ENCODE measurements at regions not wholly inside any gene's neighbourhood (a gene's known extent, or its start where the extent isn't known, plus 50 kb on each side); places are given as distances from the start of the nearest gene placed in this dataset.

GRCh38 chr5:158373608-158374395 is 514.9 kb upstream of the CLINT1 start:
- Histone ChIP-seq H3K4me3 (ENCODE audit: extremely low read depth, insufficient read depth, low read length, poor library complexity, severe bottlenecking) (no peak overlapping the region), H3K9me3 (ENCODE audit: control insufficient read depth, low read length) (no peaks in the 10 kb centered on the region), H3K4me1 (ENCODE audit: control insufficient read depth, insufficient read depth, low read length, poor library complexity, severe bottlenecking) (no peaks in the 10 kb centered on the region), H3K36me3 (ENCODE audit: control insufficient read depth, insufficient read depth, low read length) (no peaks in the 10 kb centered on the region), H3K27ac (ENCODE audit: low read depth, low read length, severe bottlenecking) (no peak overlapping the region)
- WGBS, 2 experiments (ENCODE audit: insufficient coverage in 2 of 2) = 92 to 94% methylated on average over 3 to 4 of the region's 6 CpGs

GRCh38 chr5:158369241-158369640 is 510.3 kb upstream of the CLINT1 start:
- WGBS, 2 experiments (ENCODE audit: insufficient coverage in 2 of 2) = 94% methylated on average over 3 of the region's 4 CpGs; no CpG with 5 or more reads in 1 of the 2 experiments
- no peaks in the 10 kb centered on the region for H3K36me3 ChIP-seq (ENCODE audit: control insufficient read depth, insufficient read depth, low read length)
- no peak overlapping the region for H3K4me3 ChIP-seq (ENCODE audit: extremely low read depth, insufficient read depth, low read length, poor library complexity, severe bottlenecking)
- no peaks in the 10 kb centered on the region for H3K9me3 ChIP-seq (ENCODE audit: control insufficient read depth, low read length)
- H3K27ac ChIP-seq (ENCODE audit: low read depth, low read length, severe bottlenecking) = no peak overlapping the region
- no peaks in the 10 kb centered on the region for H3K4me1 ChIP-seq (ENCODE audit: control insufficient read depth, insufficient read depth, low read length, poor library complexity, severe bottlenecking)

- Histone ChIP-seq H3K4me1 (ENCODE audit: control insufficient read depth, insufficient read depth, low read length, poor library complexity, severe bottlenecking) (no peaks in the 10 kb centered on the region), H3K4me3 (ENCODE audit: extremely low read depth, insufficient read depth, low read length, poor library complexity, severe bottlenecking) (no peak overlapping the region), H3K9me3 (ENCODE audit: control insufficient read depth, low read length) (no peaks in the 10 kb centered on the region), H3K36me3 (ENCODE audit: control insufficient read depth, insufficient read depth, low read length) (no peaks in the 10 kb centered on the region), H3K27ac (ENCODE audit: low read depth, low read length, severe bottlenecking) (no peak overlapping the region)
- WGBS, 2 experiments (ENCODE audit: insufficient coverage in 2 of 2) = 100% methylated on average over 1 of the region's 4 CpGs; no CpG with 5 or more reads in 1 of the 2 experiments
Measured at GRCh38 chr5:158368686-158369085, 509.7 kb upstream of the CLINT1 start.

GRCh38 chr5:158364367-158364766 is 505.4 kb upstream of the CLINT1 start:
- no peaks in the 10 kb centered on the region for H3K9me3 ChIP-seq (ENCODE audit: control insufficient read depth, low read length)
- 44 to 63% methylated on average over 2 of the region's 4 CpGs for WGBS, 2 experiments (ENCODE audit: insufficient coverage in 2 of 2)
- no peaks in the 10 kb centered on the region for H3K36me3 ChIP-seq (ENCODE audit: control insufficient read depth, insufficient read depth, low read length)
- no peak overlapping the region for H3K4me3 ChIP-seq (ENCODE audit: extremely low read depth, insufficient read depth, low read length, poor library complexity, severe bottlenecking)
- no peaks in the 10 kb centered on the region for H3K4me1 ChIP-seq (ENCODE audit: control insufficient read depth, insufficient read depth, low read length, poor library complexity, severe bottlenecking)
- H3K27ac ChIP-seq (ENCODE audit: low read depth, low read length, severe bottlenecking) = peak overlapping the region; percentile 20

GRCh38 chr5:158354958-158355357 is 496.0 kb upstream of the CLINT1 start:
- Histone ChIP-seq H3K36me3 (ENCODE audit: control insufficient read depth, insufficient read depth, low read length) (no peaks in the 10 kb centered on the region), H3K4me3 (ENCODE audit: extremely low read depth, insufficient read depth, low read length, poor library complexity, severe bottlenecking) (no peak overlapping the region), H3K4me1 (ENCODE audit: control insufficient read depth, insufficient read depth, low read length, poor library complexity, severe bottlenecking) (no peaks in the 10 kb centered on the region), H3K9me3 (ENCODE audit: control insufficient read depth, low read length) (no peaks in the 10 kb centered on the region), H3K27ac (ENCODE audit: low read depth, low read length, severe bottlenecking) (no peak overlapping the region)

- Histone ChIP-seq H3K9me3 (ENCODE audit: control insufficient read depth, low read length) (no peaks in the 10 kb centered on the region), H3K4me1 (ENCODE audit: control insufficient read depth, insufficient read depth, low read length, poor library complexity, severe bottlenecking) (no peaks in the 10 kb centered on the region), H3K4me3 (ENCODE audit: extremely low read depth, insufficient read depth, low read length, poor library complexity, severe bottlenecking) (no peak overlapping the region), H3K27ac (ENCODE audit: low read depth, low read length, severe bottlenecking) (no peak overlapping the region), H3K36me3 (ENCODE audit: control insufficient read depth, insufficient read depth, low read length) (no peaks in the 10 kb centered on the region)
- 92 to 95% methylated on average over 4 to 6 of the region's 6 CpGs for WGBS, 2 experiments (ENCODE audit: insufficient coverage in 2 of 2)
Measured at GRCh38 chr5:158351485-158352125, 492.7 kb upstream of the CLINT1 start.

- 92 to 98% methylated on average over 4 of the region's 6 CpGs for WGBS, 2 experiments (ENCODE audit: insufficient coverage in 2 of 2)
- Histone ChIP-seq H3K4me3 (ENCODE audit: extremely low read depth, insufficient read depth, low read length, poor library complexity, severe bottlenecking) (no peak overlapping the region), H3K27ac (ENCODE audit: low read depth, low read length, severe bottlenecking) (no peak overlapping the region), H3K9me3 (ENCODE audit: control insufficient read depth, low read length) (no peaks in the 10 kb centered on the region), H3K4me1 (ENCODE audit: control insufficient read depth, insufficient read depth, low read length, poor library complexity, severe bottlenecking) (no peaks in the 10 kb centered on the region), H3K36me3 (ENCODE audit: control insufficient read depth, insufficient read depth, low read length) (no peaks in the 10 kb centered on the region)
Measured at GRCh38 chr5:158349987-158350386, 491.0 kb upstream of the CLINT1 start.

- no peaks in the 10 kb centered on the region for H3K9me3 ChIP-seq (ENCODE audit: control insufficient read depth, low read length)
- no peaks in the 10 kb centered on the region for H3K36me3 ChIP-seq (ENCODE audit: control insufficient read depth, insufficient read depth, low read length)
- no CpG with 5 or more reads among the region's 2 CpGs for WGBS, 2 experiments (ENCODE audit: insufficient coverage in 2 of 2)
- no peak overlapping the region for H3K27ac ChIP-seq (ENCODE audit: low read depth, low read length, severe bottlenecking)
- H3K4me3 ChIP-seq (ENCODE audit: extremely low read depth, insufficient read depth, low read length, poor library complexity, severe bottlenecking) = no peak overlapping the region
- no peaks in the 10 kb centered on the region for H3K4me1 ChIP-seq (ENCODE audit: control insufficient read depth, insufficient read depth, low read length, poor library complexity, severe bottlenecking)
Measured at GRCh38 chr5:158344376-158344775, 485.4 kb upstream of the CLINT1 start.

GRCh38 chr5:158340608-158341007 is 481.7 kb upstream of the CLINT1 start:
- Histone ChIP-seq H3K27ac (ENCODE audit: low read depth, low read length, severe bottlenecking) (no peak overlapping the region), H3K4me1 (ENCODE audit: control insufficient read depth, insufficient read depth, low read length, poor library complexity, severe bottlenecking) (no peaks in the 10 kb centered on the region), H3K9me3 (ENCODE audit: control insufficient read depth, low read length) (no peaks in the 10 kb centered on the region), H3K36me3 (ENCODE audit: control insufficient read depth, insufficient read depth, low read length) (no peaks in the 10 kb centered on the region), H3K4me3 (ENCODE audit: extremely low read depth, insufficient read depth, low read length, poor library complexity, severe bottlenecking) (no peak overlapping the region)
- WGBS, 2 experiments (ENCODE audit: insufficient coverage in 2 of 2) = no CpG with 5 or more reads among the region's 1 CpG

GRCh38 chr5:158326256-158326655 is 467.3 kb upstream of the CLINT1 start:
- no peak overlapping the region for H3K27ac ChIP-seq (ENCODE audit: low read depth, low read length, severe bottlenecking)
- no CpG with 5 or more reads among the region's 1 CpG for WGBS, 2 experiments (ENCODE audit: insufficient coverage in 2 of 2)

GRCh38 chr5:158324236-158324635 is 465.3 kb upstream of the CLINT1 start:
- no peaks in the 10 kb centered on the region for H3K4me1 ChIP-seq (ENCODE audit: control insufficient read depth, insufficient read depth, low read length, poor library complexity, severe bottlenecking)

More at GRCh38 chr5:158326256-158326655, 467.3 kb upstream of the CLINT1 start:
- H3K4me3 ChIP-seq (ENCODE audit: extremely low read depth, insufficient read depth, low read length, poor library complexity, severe bottlenecking) = no peak overlapping the region
- no peaks in the 10 kb centered on the region for H3K36me3 ChIP-seq (ENCODE audit: control insufficient read depth, insufficient read depth, low read length)
- H3K4me1 ChIP-seq (ENCODE audit: control insufficient read depth, insufficient read depth, low read length, poor library complexity, severe bottlenecking) = no peaks in the 10 kb centered on the region
- no peaks in the 10 kb centered on the region for H3K9me3 ChIP-seq (ENCODE audit: control insufficient read depth, low read length)

More at GRCh38 chr5:158324236-158324635, 465.3 kb upstream of the CLINT1 start:
- no peak overlapping the region for H3K4me3 ChIP-seq (ENCODE audit: extremely low read depth, insufficient read depth, low read length, poor library complexity, severe bottlenecking)
- H3K9me3 ChIP-seq (ENCODE audit: control insufficient read depth, low read length) = no peaks in the 10 kb centered on the region
- H3K27ac ChIP-seq (ENCODE audit: low read depth, low read length, severe bottlenecking) = no peak overlapping the region
- WGBS, 2 experiments (ENCODE audit: insufficient coverage in 2 of 2) = 82 to 83% methylated on average over 3 of the region's 3 CpGs
- H3K36me3 ChIP-seq (ENCODE audit: control insufficient read depth, insufficient read depth, low read length) = no peaks in the 10 kb centered on the region

All from mesodermal cell (in vitro differentiated cells).